Hepatocyte (in vitro differentiated cells): ENCODE measurements at regions not wholly inside any gene's neighbourhood (a gene's known extent, or its start where the extent isn't known, plus 50 kb on each side); places are given as distances from the start of the nearest gene placed in this dataset.
"Not testable (repeated sequence)": the region's sequence is repeated elsewhere in the genome, so short reads cannot be mapped to it uniquely, and the experiment has no call there.

Experiments
- DNase-seq: peaks from one replicate; pipeline ENCODE4 v3.0.0-alpha.2; 2016; ENCODE audit warnings: low spot score
- H2AFZ ChIP-seq: fragments of 200-600 bp; sonication (generic); 2 replicates; pipeline ENCODE4 v1.6.0; 2016; ENCODE audit warnings: antibody characterized with exemption, mild to moderate bottlenecking
- H3K27ac ChIP-seq: fragments of 200-600 bp; sonication (generic); 2 replicates; pipeline ENCODE4 v1.5.1; 2016; ENCODE audit warnings: mild to moderate bottlenecking
- H3K27me3 ChIP-seq: fragments of 200-600 bp; sonication (generic); 2 replicates; pipeline ENCODE4 v1.6.1; 2016
- H3K36me3 ChIP-seq: fragments of 200-600 bp; sonication (generic); replicated peaks from 2 replicates; pipeline ENCODE4 v1.5.1; 2016; ENCODE audit warnings: low read depth; ENCODE audit not compliant: insufficient read depth
- H3K4me1 ChIP-seq: fragments of 200-600 bp; sonication (generic); 2 replicates; pipeline ENCODE4 v1.5.1; 2016; ENCODE audit warnings: mild to moderate bottlenecking, moderate library complexity; ENCODE audit not compliant: insufficient read depth
- H3K4me2 ChIP-seq: fragments of 200-600 bp; sonication (generic); 2 replicates; pipeline ENCODE4 v1.6.0; 2016
- H3K4me3 ChIP-seq: fragments of 200-600 bp; sonication (generic); 2 replicates; pipeline ENCODE4 v1.5.1; 2016; ENCODE audit warnings: mild to moderate bottlenecking
- H3K79me2 ChIP-seq: fragments of 200-600 bp; sonication (generic); 2 replicates; pipeline ENCODE4 v1.6.0; 2017; ENCODE audit warnings: mild to moderate bottlenecking
- H3K9me2 ChIP-seq: fragments of 200-600 bp; sonication (generic); replicated peaks from 2 replicates; pipeline ENCODE4 v1.6.0; 2017; ENCODE audit warnings: mild to moderate bottlenecking; ENCODE audit not compliant: insufficient read depth
- H3K9me3 ChIP-seq: fragments of 200-600 bp; sonication (generic); 2 replicates; pipeline ENCODE4 v1.5.1; 2016; ENCODE audit warnings: low read depth, mild to moderate bottlenecking
- H4K20me1 ChIP-seq: fragments of 200-600 bp; sonication (generic); 2 replicates; pipeline ENCODE4 v1.6.0; 2016; ENCODE audit warnings: mild to moderate bottlenecking; ENCODE audit not compliant: insufficient read depth, poor library complexity, severe bottlenecking
- CTCF ChIP-seq: fragments of 200-600 bp; sonication (generic); IDR thresholded peaks from 2 replicates; pipeline ENCODE4 v1.5.1; 2016; ENCODE audit warnings: antibody characterized with exemption, mild to moderate bottlenecking; ENCODE audit not compliant: poor library complexity
- EZH2 ChIP-seq: fragments of 200-600 bp; sonication (generic); IDR thresholded peaks from 2 replicates; pipeline ENCODE4 v1.6.1; 2016; ENCODE audit warnings: antibody characterized with exemption, mild to moderate bottlenecking, borderline replicate concordance
- EZH2phosphoT487 ChIP-seq: fragments of 200-600 bp; sonication (generic); IDR thresholded peaks from one replicate; pipeline ENCODE4 v1.6.1; 2018; ENCODE audit warnings: antibody characterized with exemption, mild to moderate bottlenecking, low read depth, moderate library complexity; ENCODE audit not compliant: unreplicated experiment, severe bottlenecking
- WGBS: methylation state at CpG from one replicate; pipeline ENCODE4 v1.1.6; 2016; ENCODE audit warnings: low lambda C conversion rate; ENCODE audit errors: missing lambda C conversion rate; 5-methylcytosine and 5-hydroxymethylcytosine counted together

DNA sequence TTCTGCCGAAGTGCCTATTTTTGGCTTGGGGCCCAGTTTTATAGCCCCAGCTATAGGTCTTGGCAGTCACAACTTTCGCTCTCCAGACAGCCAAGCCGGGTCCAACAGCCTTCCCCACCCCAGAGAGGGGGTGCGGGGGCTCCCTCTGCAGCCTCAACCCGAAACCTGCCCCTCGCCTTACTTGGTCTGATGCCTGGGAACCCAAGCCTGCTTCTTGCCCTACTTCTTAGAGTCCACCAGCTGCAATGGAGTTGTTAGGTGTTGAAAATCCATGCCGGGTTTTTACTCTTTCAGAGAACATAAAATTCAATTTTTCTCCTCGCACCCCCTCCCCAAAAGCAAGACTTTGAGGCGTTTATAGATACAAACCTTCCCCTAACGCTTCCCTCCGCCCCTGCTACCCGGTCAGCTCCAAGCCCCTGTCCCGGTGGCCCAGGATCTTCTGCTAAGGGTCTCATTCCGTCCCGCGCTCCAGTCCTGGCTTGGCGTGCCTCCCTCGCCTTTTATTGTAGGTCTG is 116.7 kb downstream of the CRLF3 start:
- Histone ChIP-seq H2AFZ (peak overlapping the region; percentile 95), H3K27ac (peak overlapping the region; percentile 99), H3K4me2 (peak overlapping the region; percentile 83), H3K4me3 (peak overlapping the region; percentile 93), H4K20me1 (peaks cover 23% of the 10 kb centered on the region), H3K79me2 (peaks cover 33% of the 10 kb centered on the region)
- DNase-seq, H3K9me2 ChIP-seq, H3K9me3 ChIP-seq, H3K4me1 ChIP-seq, H3K36me3 ChIP-seq, H3K27me3 ChIP-seq: not testable (repeated sequence)
- WGBS: under 1% methylated on average over 18 of the region's 18 CpGs
- peak; percentile 4 for TF ChIP-seq CTCF

GRCh38 chr17:30706461-30707335 is 117.8 kb downstream of the CRLF3 start:
- not testable (repeated sequence) for H3K9me2 ChIP-seq, H3K4me1 ChIP-seq, H3K4me3 ChIP-seq, H3K36me3 ChIP-seq, DNase-seq, H3K9me3 ChIP-seq, H3K27me3 ChIP-seq, H2AFZ ChIP-seq
- 64% methylated on average over 9 of the region's 11 CpGs for WGBS
- H4K20me1 ChIP-seq: peaks cover 16% of the 10 kb centered on the region
- peaks cover 25% of the 10 kb centered on the region for H3K79me2 ChIP-seq
- peak overlapping the region; percentile 99 for H3K27ac ChIP-seq
- H3K4me2 ChIP-seq: peak overlapping the region; percentile 83

DNA sequence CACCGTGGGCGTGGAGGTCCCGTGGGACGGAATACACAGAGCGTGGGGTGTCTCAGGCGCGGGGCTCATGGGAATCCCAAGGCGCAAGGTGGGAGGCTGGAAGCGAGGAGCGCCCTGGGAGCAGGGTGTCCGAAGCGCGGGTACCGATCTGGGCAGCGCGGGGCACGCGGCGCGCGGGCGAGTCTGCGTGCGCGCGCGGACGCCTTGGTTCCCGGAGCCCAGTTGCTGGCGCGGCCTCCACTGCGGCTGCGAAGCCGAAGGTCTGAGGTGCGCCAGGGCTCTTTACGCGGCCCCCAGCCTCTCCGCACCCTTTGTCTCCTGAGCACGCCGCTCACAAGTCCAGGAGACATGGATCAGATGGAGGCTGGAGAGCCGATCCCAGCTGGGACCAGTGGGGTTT is 118.5 kb downstream of the CRLF3 start:
- Histone ChIP-seq H3K4me2 (peak overlapping the region; percentile 33), H3K79me2 (peaks cover 18% of the 10 kb centered on the region)
- H3K9me3 ChIP-seq, H3K9me2 ChIP-seq, H3K4me1 ChIP-seq, DNase-seq, H3K27ac ChIP-seq, H3K36me3 ChIP-seq, H3K27me3 ChIP-seq, H4K20me1 ChIP-seq, H2AFZ ChIP-seq, H3K4me3 ChIP-seq: not testable (repeated sequence)
- 78% methylated on average over 17 of the region's 41 CpGs for WGBS

DNA sequence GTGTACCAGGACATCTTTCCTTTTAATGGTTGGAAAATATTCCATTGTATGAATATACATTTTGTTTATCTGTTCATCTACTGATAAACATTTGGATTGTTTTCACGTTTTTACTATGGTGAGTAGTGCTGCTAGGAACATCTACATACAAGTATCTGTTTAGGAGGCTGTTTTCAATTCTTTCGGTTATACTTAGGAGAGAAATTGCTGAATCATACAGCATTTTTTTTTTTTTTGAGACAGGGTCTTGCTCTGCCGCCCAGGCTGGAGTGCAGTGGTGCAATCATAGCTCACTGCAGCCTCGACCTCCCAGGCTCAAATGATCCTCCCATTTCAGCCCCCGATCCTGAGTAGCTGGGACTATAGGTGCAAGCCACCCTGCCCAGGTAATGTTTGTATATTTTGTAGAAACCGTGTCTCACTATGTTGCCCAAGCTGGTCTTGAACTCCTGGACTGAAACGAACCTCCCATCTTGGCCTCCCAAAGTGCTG is 122.9 kb downstream of the CRLF3 start:
- no peak overlapping the region for H3K4me3 ChIP-seq
- H2AFZ ChIP-seq: no peak overlapping the region
- H3K27me3 ChIP-seq: no peaks in the 10 kb centered on the region
- H3K4me1 ChIP-seq: peaks cover under 1% of the 10 kb centered on the region
- no peak overlapping the region for H3K4me2 ChIP-seq
- WGBS: 83% methylated on average over 7 of the region's 7 CpGs
- H3K9me3 ChIP-seq: no peaks in the 10 kb centered on the region
- no peak for DNase-seq
- no peak for TF ChIP-seq EZH2phosphoT487
- no peak for TF ChIP-seq EZH2
- TF ChIP-seq CTCF: no peak
- H3K79me2 ChIP-seq: no peaks in the 10 kb centered on the region
- H3K9me2 ChIP-seq: no peaks in the 10 kb centered on the region
- H4K20me1 ChIP-seq: no peaks in the 10 kb centered on the region
- H3K36me3 ChIP-seq: no peaks in the 10 kb centered on the region
- H3K27ac ChIP-seq: peak overlapping the region; percentile 89

DNA sequence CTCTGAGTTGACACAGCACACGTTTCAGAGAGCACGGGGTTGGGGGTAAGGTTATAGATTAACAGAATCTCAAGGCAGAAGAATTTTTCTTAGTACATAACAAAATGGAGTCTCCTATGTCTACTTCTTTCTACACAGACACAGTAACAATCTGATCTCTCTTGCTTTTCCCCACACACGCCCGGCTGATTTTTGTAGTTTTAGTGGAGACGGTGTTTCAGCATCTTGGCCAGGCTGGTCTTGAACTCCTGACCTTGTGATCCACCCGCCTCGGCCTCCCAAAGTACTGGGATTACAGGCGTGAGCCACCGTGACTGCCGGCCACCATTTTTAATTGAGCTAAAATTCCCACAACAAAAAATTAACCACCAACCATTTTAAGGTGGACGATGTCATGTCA is 123.7 kb downstream of the CRLF3 start:
- 43% methylated on average over 9 of the region's 11 CpGs for WGBS
- H4K20me1 ChIP-seq, H3K9me3 ChIP-seq, DNase-seq, H3K9me2 ChIP-seq, H3K4me2 ChIP-seq, H3K27me3 ChIP-seq, H3K79me2 ChIP-seq, H3K4me3 ChIP-seq, H3K4me1 ChIP-seq, H3K36me3 ChIP-seq: not testable (repeated sequence)
- peak overlapping the region; percentile 68 for H2AFZ ChIP-seq
- H3K27ac ChIP-seq: peak overlapping the region; percentile 89
